Peyer's patch (tissue), 4 donors: ENCODE measurements at regions not wholly inside any gene's neighbourhood (a gene's known extent, or its start where the extent isn't known, plus 50 kb on each side); places are given as distances from the start of the nearest gene placed in this dataset.

Source experiments
- CTCF ChIP-seq, 6 experiments: fragments of 450-650 bp in 4 of 6; fragments of 200-600 bp in 2 of 6; sonication (generic) in 1 of 6; IDR thresholded peaks; one replicate each; pipeline ENCODE4 v1.5.1; 2017 to 2019; ENCODE audit warnings: antibody characterized with exemption in 6 of 6, mild to moderate bottlenecking in 3 of 6, moderate library complexity in 1 of 6
- POLR2A ChIP-seq, 2 donors: fragments of 450-650 bp; IDR thresholded peaks; one replicate each; pipeline ENCODE4 v1.5.1; 2017; ENCODE audit warnings: antibody characterized with exemption in 2 of 2, mild to moderate bottlenecking in 2 of 2, moderate library complexity in 2 of 2

- TF ChIP-seq CTCF (IDR thresholded peaks at IDR 0.05): no peak
- TF ChIP-seq POLR2A (IDR thresholded peaks at IDR 0.05): no peak
Observed at GRCh38 chr5:164202338-164202737, 696.9 kb downstream of the MAT2B start.
